B cell (primary cell): ENCODE measurements at regions not wholly inside any gene's neighbourhood (a gene's known extent, or its start where the extent isn't known, plus 50 kb on each side); places are given as distances from the start of the nearest gene placed in this dataset.

Experiments used
- ATAC-seq: fragments of 200-7000 bp; cut with Tn5 transposase; one replicate; pipeline ENCODE4 v1.10.0; 2021; ENCODE audit warnings: low read depth, mild to moderate bottlenecking, moderate number of reproducible peaks, moderate library complexity
- CTCF ChIA-PET: fragments of 350-600 bp; sonication (Branson Sonifier 250); formaldehyde crosslinking; loops from one replicate; lab custom pipeline; 2021; ENCODE audit warnings: antibody characterized with exemption, inconsistent platforms; lab: Charles Lee
- POLR2A ChIA-PET: fragments of 350-600 bp; sonication (Branson Sonifier 250); formaldehyde crosslinking; loops from one replicate; lab custom pipeline; 2021; ENCODE audit warnings: antibody characterized with exemption; lab: Charles Lee
- DNase-seq: peaks from one replicate; pipeline ENCODE4 v3.0.0; 2013
- H2AFZ ChIP-seq: 2 replicates; pipeline ENCODE4 v1.6.1; 2012; ENCODE audit warnings: mild to moderate bottlenecking, low read depth, low read length; ENCODE audit not compliant: insufficient read depth, poor library complexity, severe bottlenecking
- H3K27ac ChIP-seq, 2 donors: 1 replicate in 1 of 2; 2 replicates in 1 of 2; pipeline ENCODE4 v1.5.1; 2012 to 2013; ENCODE audit warnings: low read length in 2 of 2, mild to moderate bottlenecking in 2 of 2, moderate library complexity in 1 of 2
- H3K27me3 ChIP-seq, 4 experiments: fragments of 200-600 bp in 1 of 4; sonication (generic) in 1 of 4; replicated peaks in 1 of 4; 1 replicate in 2 of 4; 2 replicates in 2 of 4; pipeline versions ENCODE4 v1.6.1 to v1.7.0; 2013 to 2016; ENCODE audit warnings: low read length in 3 of 4, mild to moderate bottlenecking in 2 of 4, mixed read lengths in 1 of 4, moderate library complexity in 1 of 4; ENCODE audit not compliant: insufficient read depth in 4 of 4, control insufficient read depth in 3 of 4; ENCODE audit errors: control extremely low read depth in 1 of 4
- H3K36me3 ChIP-seq, 2 experiments: replicated peaks in 1 of 2; 1 replicate in 1 of 2; 2 replicates in 1 of 2; pipeline versions ENCODE4 v1.6.1 to v1.7.1; 2013; ENCODE audit warnings: low read length in 1 of 2; ENCODE audit not compliant: insufficient read depth in 2 of 2, control insufficient read depth in 1 of 2; ENCODE audit errors: control extremely low read depth in 1 of 2, extremely low read depth in 1 of 2
- H3K4me1 ChIP-seq, 2 donors: fragments of 200-600 bp in 1 of 2; sonication (generic) in 1 of 2; 1 replicate in 1 of 2; 2 replicates in 1 of 2; pipeline versions ENCODE4 v1.5.1 to v1.6.1; 2013 to 2017; ENCODE audit warnings: low read length in 2 of 2; ENCODE audit not compliant: control insufficient read depth in 2 of 2, insufficient read depth in 2 of 2
- H3K4me2 ChIP-seq: replicated peaks from 2 replicates; pipeline ENCODE3; 2012; ENCODE audit warnings: mild to moderate bottlenecking, low read depth, low read length; ENCODE audit not compliant: poor library complexity, severe bottlenecking
- H3K4me3 ChIP-seq, 5 experiments: fragments of 200-600 bp in 1 of 5; sonication (generic) in 1 of 5; 1 replicate in 3 of 5; 2 replicates in 2 of 5; pipeline versions ENCODE4 v1.5.1 to v1.7.0; 2011 to 2016; ENCODE audit warnings: low read length in 4 of 5, mild to moderate bottlenecking in 4 of 5, low read depth in 2 of 5, control low read depth in 1 of 5, moderate library complexity in 1 of 5; ENCODE audit not compliant: insufficient read depth in 1 of 5; ENCODE audit errors: control extremely low read depth in 1 of 5, extremely low read depth in 1 of 5
- H3K79me2 ChIP-seq: fragments of 200-600 bp; sonication (generic); one replicate; pipeline ENCODE4 v1.6.0; 2016; ENCODE audit warnings: low read length; ENCODE audit not compliant: control insufficient read depth, insufficient read depth
- H3K9ac ChIP-seq: fragments of 200-600 bp; sonication (generic); 2 replicates; pipeline ENCODE4 v1.6.1; 2017; ENCODE audit warnings: mild to moderate bottlenecking, low read length, moderate library complexity
- H3K9me3 ChIP-seq, 3 donors: one replicate each; pipeline versions ENCODE4 v1.6.1 to v1.7.1; 2013; ENCODE audit warnings: low read length in 2 of 3; ENCODE audit not compliant: control insufficient read depth in 2 of 3, insufficient read depth in 1 of 3; ENCODE audit errors: control extremely low read depth in 1 of 3
- H4K20me1 ChIP-seq: 2 replicates; pipeline ENCODE4 v1.6.0; 2012; ENCODE audit warnings: mild to moderate bottlenecking, low read length; ENCODE audit not compliant: insufficient read depth, control insufficient read depth, poor library complexity, severe bottlenecking
- H3K27ac Mint-ChIP-seq: one replicate; pipeline ENCODE4 v1.8.0; 2021; ENCODE audit warnings: mixed read lengths
- H3K27me3 Mint-ChIP-seq: one replicate; pipeline ENCODE4 v1.8.0; 2021; ENCODE audit warnings: mixed read lengths
- H3K4me1 Mint-ChIP-seq: one replicate; pipeline ENCODE4 v1.8.0; 2021; ENCODE audit warnings: mixed read lengths
- H3K4me3 Mint-ChIP-seq: one replicate; pipeline ENCODE4 v1.8.0; 2021; ENCODE audit warnings: mixed read lengths
- H3K9me3 Mint-ChIP-seq: one replicate; pipeline ENCODE4 v1.8.0; 2022; ENCODE audit warnings: mixed read lengths; ENCODE audit not compliant: insufficient read depth
- EZH2 ChIP-seq: IDR thresholded peaks from 2 replicates; pipeline ENCODE4 v1.6.1; 2012; ENCODE audit warnings: borderline replicate concordance, low read depth, mild to moderate bottlenecking, moderate library complexity, low read length; ENCODE audit not compliant: insufficient read depth, poor library complexity, severe bottlenecking
- WGBS: methylation state at CpG from one replicate; pipeline ENCODE4 v1.1.5; 2013; ENCODE audit warnings: missing lambda C conversion rate; ENCODE audit not compliant: insufficient coverage; 5-methylcytosine and 5-hydroxymethylcytosine counted together
- intact Hi-C: fragments of 100-400 bp; cut with micrococcal nuclease; formaldehyde crosslinking; loops from one replicate; pipeline ENCODE4 v1.10.0; 2022
- TF ChIP-seq, protein P1 (sequence below): fragments of 200-600 bp; IDR thresholded peaks from one replicate; pipeline ENCODE4 v1.8.0; 2022; ENCODE audit warnings: antibody characterized with exemption, mild to moderate bottlenecking

DNA sequence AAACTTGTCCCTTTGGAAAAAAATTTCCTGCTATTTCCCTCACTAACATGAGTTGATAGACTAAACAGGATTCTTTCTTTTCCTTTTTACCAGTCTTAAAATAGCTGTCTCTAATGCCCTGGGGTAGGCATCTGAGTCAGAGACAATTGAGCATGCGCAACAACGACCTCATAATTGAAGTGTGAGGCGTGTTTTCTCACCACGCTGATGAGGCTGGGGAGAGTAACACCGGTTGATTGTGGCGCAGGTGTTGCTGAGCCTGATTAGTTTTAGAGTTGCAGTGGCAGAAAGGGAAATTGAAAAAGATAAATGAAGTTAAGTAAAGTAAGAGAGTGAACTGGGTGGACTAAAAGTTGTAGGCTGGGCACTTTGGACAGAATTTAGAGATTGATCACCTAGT is 213.7 kb downstream of the TLR4 start:
- no peaks in the 10 kb centered on the region for H3K9me3 Mint-ChIP-seq
- no peak overlapping the region for H3K27ac ChIP-seq
- CTCF ChIA-PET = no interaction called here
- no peaks in the 10 kb centered on the region for H4K20me1 ChIP-seq
- TF ChIP-seq, protein P1, sequence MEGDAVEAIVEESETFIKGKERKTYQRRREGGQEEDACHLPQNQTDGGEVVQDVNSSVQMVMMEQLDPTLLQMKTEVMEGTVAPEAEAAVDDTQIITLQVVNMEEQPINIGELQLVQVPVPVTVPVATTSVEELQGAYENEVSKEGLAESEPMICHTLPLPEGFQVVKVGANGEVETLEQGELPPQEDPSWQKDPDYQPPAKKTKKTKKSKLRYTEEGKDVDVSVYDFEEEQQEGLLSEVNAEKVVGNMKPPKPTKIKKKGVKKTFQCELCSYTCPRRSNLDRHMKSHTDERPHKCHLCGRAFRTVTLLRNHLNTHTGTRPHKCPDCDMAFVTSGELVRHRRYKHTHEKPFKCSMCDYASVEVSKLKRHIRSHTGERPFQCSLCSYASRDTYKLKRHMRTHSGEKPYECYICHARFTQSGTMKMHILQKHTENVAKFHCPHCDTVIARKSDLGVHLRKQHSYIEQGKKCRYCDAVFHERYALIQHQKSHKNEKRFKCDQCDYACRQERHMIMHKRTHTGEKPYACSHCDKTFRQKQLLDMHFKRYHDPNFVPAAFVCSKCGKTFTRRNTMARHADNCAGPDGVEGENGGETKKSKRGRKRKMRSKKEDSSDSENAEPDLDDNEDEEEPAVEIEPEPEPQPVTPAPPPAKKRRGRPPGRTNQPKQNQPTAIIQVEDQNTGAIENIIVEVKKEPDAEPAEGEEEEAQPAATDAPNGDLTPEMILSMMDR = no peak
- TF ChIP-seq EZH2 = no peak
- WGBS = 50% methylated on average over 6 of the region's 6 CpGs
- H2AFZ ChIP-seq = no peak overlapping the region
- H3K4me2 ChIP-seq = no peak overlapping the region
- peaks cover 12% of the 10 kb centered on the region for H3K4me1 Mint-ChIP-seq
- no peak overlapping the region for H3K4me3 ChIP-seq
- intact Hi-C loops = no loop called here
- H3K27me3 Mint-ChIP-seq = no peaks in the 10 kb centered on the region
- DNase-seq (no peak), ATAC-seq (no peak)
- H3K27ac Mint-ChIP-seq = no peak overlapping the region
- H3K27me3 ChIP-seq = no peaks in the 10 kb centered on the region
- no peaks in the 10 kb centered on the region for H3K36me3 ChIP-seq
- no peak overlapping the region for H3K4me3 Mint-ChIP-seq
- H3K4me1 ChIP-seq = no peaks in the 10 kb centered on the region
- no peaks in the 10 kb centered on the region for H3K79me2 ChIP-seq
- POLR2A ChIA-PET = no interaction called here
- H3K9me3 ChIP-seq = no peaks in the 10 kb centered on the region
- no peak overlapping the region for H3K9ac ChIP-seq

DNA sequence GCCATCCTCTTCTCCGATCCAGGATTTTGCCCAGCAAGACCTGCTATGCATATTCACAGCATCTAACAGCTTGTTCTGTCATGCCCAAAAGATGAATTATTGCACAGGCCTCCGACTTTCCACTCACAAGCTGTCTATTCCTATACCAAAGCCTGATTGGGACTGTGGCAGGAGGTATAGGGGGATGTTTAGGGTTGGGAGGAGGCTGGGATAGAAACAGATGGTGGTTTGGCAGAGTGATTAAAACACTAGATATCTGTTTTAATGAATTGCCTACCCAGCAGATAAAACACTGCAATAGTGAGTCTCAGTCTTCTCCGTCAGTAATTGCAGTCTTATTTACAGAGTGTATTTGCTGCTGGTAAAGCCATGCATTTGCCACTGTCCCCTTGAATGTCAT is 215.3 kb downstream of the TLR4 start:
- Histone ChIP-seq H3K4me2 (no peak overlapping the region), H2AFZ (no peak overlapping the region), H4K20me1 (no peaks in the 10 kb centered on the region), H3K4me1 (no peaks in the 10 kb centered on the region), H3K9me3 (no peaks in the 10 kb centered on the region), H3K36me3 (no peaks in the 10 kb centered on the region), H3K79me2 (no peaks in the 10 kb centered on the region), H3K9ac (no peak overlapping the region), H3K4me3 (no peak overlapping the region), H3K27ac (no peak overlapping the region), H3K27me3 (no peaks in the 10 kb centered on the region)
- Mint-ChIP-seq H3K4me3 (no peak overlapping the region), H3K9me3 (no peaks in the 10 kb centered on the region), H3K4me1 (peaks cover 12% of the 10 kb centered on the region), H3K27ac (no peak overlapping the region), H3K27me3 (no peaks in the 10 kb centered on the region)
- ChIA-PET POLR2A (no interaction called here), CTCF (interaction anchor here (0.6 kb wide), 1 partner anchor 1982 kb away, joined by 3 read pairs; no protein-coding TSS in a partner anchor)
- TF ChIP-seq, protein P1 = no peak
- TF ChIP-seq EZH2 = no peak
- ATAC-seq (no peak), DNase-seq (no peak)
- intact Hi-C loops = no loop called here
- no CpG with 5 or more reads among the region's 3 CpGs for WGBS
